Upper lobe of left lung (tissue), 4 donors: ENCODE measurements at regions not wholly inside any gene's neighbourhood (a gene's known extent, or its start where the extent isn't known, plus 50 kb on each side); places are given as distances from the start of the nearest gene placed in this dataset.

Experiments used
- CTCF ChIP-seq, 6 experiments: fragments of 450-650 bp in 4 of 6; fragments of 200-600 bp in 2 of 6; sonication (generic) in 2 of 6; IDR thresholded peaks; one replicate each; pipeline ENCODE4 v1.5.1; 2016 to 2019; ENCODE audit warnings: antibody characterized with exemption in 6 of 6
- POLR2A ChIP-seq, 4 donors: fragments of 450-650 bp; IDR thresholded peaks; one replicate each; pipeline ENCODE4 v1.5.1; 2016 to 2017; ENCODE audit warnings: antibody characterized with exemption in 4 of 4, mild to moderate bottlenecking in 2 of 4

- TF ChIP-seq POLR2A (IDR thresholded peaks at IDR 0.05) (no peak), CTCF (IDR thresholded peaks at IDR 0.05) (no peak)
Measured at GRCh38 chr5:167263185-167263584, 1028.3 kb upstream of the WWC1 start.
